ENCODE measurements at regions not wholly inside any gene's neighbourhood (a gene's known extent, or its start where the extent isn't known, plus 50 kb on each side); places are given as distances from the start of the nearest gene placed in this dataset.
"Not testable (repeated sequence)": the region's sequence is repeated elsewhere in the genome, so short reads cannot be mapped to it uniquely, and the experiment has no call there.

- H3K4me3 ChIP-seq (ENCODE audit: low read depth in 1 of 2, low read length in 2 of 2) = no peak overlapping the region
- no peak overlapping the region for H3K27ac ChIP-seq (ENCODE audit: low read depth in 2 of 2, low read length in 1 of 2)
- no peaks in the 10 kb centered on the region for H3K36me3 ChIP-seq (ENCODE audit: control insufficient read depth in 2 of 2, insufficient read depth in 2 of 2, low read length in 1 of 2)
- H3K4me1 ChIP-seq (ENCODE audit: control insufficient read depth in 2 of 2, insufficient read depth in 2 of 2, low read length in 1 of 2) = no peaks in the 10 kb centered on the region
- WGBS, 2 donors = 74 to 77% methylated on average over 3 of the region's 3 CpGs
- H3K27me3 ChIP-seq (ENCODE audit: control insufficient read depth in 1 of 2, insufficient read depth in 2 of 2, low read length in 2 of 2) = no peaks in the 10 kb centered on the region
- H3K9me3 ChIP-seq (ENCODE audit: control insufficient read depth in 2 of 2, insufficient read depth in 1 of 2, low read depth in 1 of 2, low read length in 1 of 2) = peaks cover 2 to 5% of the 10 kb centered on the region in 2 donors
These were observed 330.9 kb downstream of the XPNPEP1 start for GRCh38 chr10:109592391-109592790.

- no peak overlapping the region for H3K27ac ChIP-seq (ENCODE audit: low read depth in 2 of 2, low read length in 1 of 2)
- H3K9me3 ChIP-seq (ENCODE audit: control insufficient read depth in 2 of 2, insufficient read depth in 1 of 2, low read depth in 1 of 2, low read length in 1 of 2) = peaks cover 2 to 5% of the 10 kb centered on the region in 2 donors
- no peaks in the 10 kb centered on the region for H3K4me1 ChIP-seq (ENCODE audit: control insufficient read depth in 2 of 2, insufficient read depth in 2 of 2, low read length in 1 of 2)
- WGBS, 2 donors = 57 to 67% methylated on average over 2 of the region's 2 CpGs
- H3K36me3 ChIP-seq (ENCODE audit: control insufficient read depth in 2 of 2, insufficient read depth in 2 of 2, low read length in 1 of 2) = no peaks in the 10 kb centered on the region
- no peak overlapping the region for H3K4me3 ChIP-seq (ENCODE audit: low read depth in 1 of 2, low read length in 2 of 2)
- H3K27me3 ChIP-seq (ENCODE audit: control insufficient read depth in 1 of 2, insufficient read depth in 2 of 2, low read length in 2 of 2) = no peaks in the 10 kb centered on the region
These were observed 331.7 kb downstream of the XPNPEP1 start for GRCh38 chr10:109591601-109592000.

GRCh38 chr10:109588259-109588658, 335.1 kb downstream of the XPNPEP1 start:
- Histone ChIP-seq H3K4me3 (ENCODE audit: low read depth in 1 of 2, low read length in 2 of 2) (no peak overlapping the region), H3K36me3 (ENCODE audit: control insufficient read depth in 2 of 2, insufficient read depth in 2 of 2, low read length in 1 of 2) (no peaks in the 10 kb centered on the region), H3K4me1 (ENCODE audit: control insufficient read depth in 2 of 2, insufficient read depth in 2 of 2, low read length in 1 of 2) (no peaks in the 10 kb centered on the region), H3K27me3 (ENCODE audit: control insufficient read depth in 1 of 2, insufficient read depth in 2 of 2, low read length in 2 of 2) (no peaks in the 10 kb centered on the region), H3K27ac (ENCODE audit: low read depth in 2 of 2, low read length in 1 of 2) (no peak overlapping the region), H3K9me3 (ENCODE audit: control insufficient read depth in 2 of 2, insufficient read depth in 1 of 2, low read depth in 1 of 2, low read length in 1 of 2) (peaks cover 0 to under 1% of the 10 kb centered on the region in 2 donors)
- WGBS, 2 donors = 63 to 65% methylated on average over 3 of the region's 3 CpGs

DNA sequence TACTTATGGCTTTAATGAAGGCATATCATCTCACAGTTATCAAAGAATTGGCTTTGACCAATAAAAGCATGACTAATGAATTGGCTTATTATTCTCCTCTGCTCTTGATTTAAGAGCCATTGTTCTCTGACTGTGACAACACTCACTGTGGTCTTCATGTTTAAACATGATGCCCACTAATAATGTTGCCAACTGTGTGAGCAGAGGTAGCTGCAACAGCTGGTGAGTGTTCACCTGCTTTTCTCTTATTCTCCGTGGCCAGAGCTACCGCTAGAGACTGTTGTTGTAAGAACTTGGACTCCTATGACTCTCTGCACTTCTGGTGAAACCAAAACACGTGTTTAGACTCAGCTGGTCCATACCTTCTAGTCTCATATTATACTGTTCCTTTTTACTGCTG, 335.9 kb downstream of the XPNPEP1 start:
- Histone ChIP-seq H3K4me1 (ENCODE audit: control insufficient read depth in 2 of 2, insufficient read depth in 2 of 2, low read length in 1 of 2) (no peaks in the 10 kb centered on the region), H3K4me3 (ENCODE audit: low read depth in 1 of 2, low read length in 2 of 2) (no peak overlapping the region), H3K9me3 (ENCODE audit: control insufficient read depth in 2 of 2, insufficient read depth in 1 of 2, low read depth in 1 of 2, low read length in 1 of 2) (no peaks in the 10 kb centered on the region), H3K27ac (ENCODE audit: low read depth in 2 of 2, low read length in 1 of 2) (no peak overlapping the region), H3K36me3 (ENCODE audit: control insufficient read depth in 2 of 2, insufficient read depth in 2 of 2, low read length in 1 of 2) (no peaks in the 10 kb centered on the region), H3K27me3 (ENCODE audit: control insufficient read depth in 1 of 2, insufficient read depth in 2 of 2, low read length in 2 of 2) (no peaks in the 10 kb centered on the region)
- WGBS, 2 donors = 53 to 66% methylated on average over 3 of the region's 3 CpGs

DNA sequence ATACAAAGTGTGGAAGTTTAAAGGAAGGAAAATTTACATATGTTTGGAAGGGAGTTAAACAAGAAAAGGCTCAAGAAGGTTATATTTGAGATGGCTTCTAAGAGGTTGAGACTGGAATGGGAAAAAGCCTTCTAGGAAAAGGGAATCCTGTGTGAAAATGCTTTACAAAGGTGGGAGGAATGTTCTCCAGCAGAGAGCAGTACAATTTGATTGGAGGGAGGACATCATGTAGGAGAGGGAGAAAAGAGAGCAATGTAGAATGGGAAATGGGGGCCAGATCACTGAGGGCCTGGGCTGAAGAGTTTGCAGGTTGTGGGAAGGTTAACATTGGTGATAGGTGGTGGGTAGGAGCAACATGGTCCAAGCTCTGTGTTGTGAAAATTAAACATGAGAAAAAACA, 366.9 kb downstream of the XPNPEP1 start:
- H3K27ac ChIP-seq (ENCODE audit: low read depth in 2 of 2, low read length in 1 of 2) = no peak overlapping the region
- H3K4me3 ChIP-seq (ENCODE audit: low read depth in 1 of 2, low read length in 2 of 2) = no peak overlapping the region
- H3K36me3 ChIP-seq (ENCODE audit: control insufficient read depth in 2 of 2, insufficient read depth in 2 of 2, low read length in 1 of 2) = no peaks in the 10 kb centered on the region
- H3K9me3 ChIP-seq (ENCODE audit: control insufficient read depth in 2 of 2, insufficient read depth in 1 of 2, low read depth in 1 of 2, low read length in 1 of 2) = no peaks in the 10 kb centered on the region
- H3K4me1 ChIP-seq (ENCODE audit: control insufficient read depth in 2 of 2, insufficient read depth in 2 of 2, low read length in 1 of 2) = no peaks in the 10 kb centered on the region
- H3K27me3 ChIP-seq (ENCODE audit: control insufficient read depth in 1 of 2, insufficient read depth in 2 of 2, low read length in 2 of 2) = no peaks in the 10 kb centered on the region

GRCh38 chr10:109542050-109542603, 381.2 kb downstream of the XPNPEP1 start:
- not testable (repeated sequence) for H3K4me3 ChIP-seq (ENCODE audit: low read depth in 1 of 2, low read length in 2 of 2); H3K27ac ChIP-seq (ENCODE audit: low read depth in 2 of 2, low read length in 1 of 2)
- WGBS, 2 donors = 53 to 56% methylated on average over 8 of the region's 8 CpGs

DNA sequence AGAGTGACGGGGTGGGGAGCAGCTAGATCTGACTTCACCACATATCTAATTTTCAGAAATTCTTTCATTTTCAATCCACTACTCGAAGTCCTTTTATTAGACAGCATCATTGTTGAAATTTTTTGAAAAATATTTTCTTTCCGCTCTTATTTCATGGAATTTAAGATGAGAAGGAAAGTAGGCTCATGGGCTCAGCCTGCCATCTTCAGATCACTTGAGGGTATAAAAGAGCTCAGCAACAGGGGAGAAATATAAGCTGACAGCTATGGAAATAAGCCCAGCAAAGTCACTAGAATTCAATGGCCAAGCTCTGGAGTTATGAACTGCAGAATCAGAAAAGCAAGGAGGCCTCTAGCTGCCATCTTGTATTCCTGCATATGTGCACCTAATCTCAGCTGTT, 389.1 kb downstream of the XPNPEP1 start:
- Histone ChIP-seq H3K4me1 (ENCODE audit: control insufficient read depth in 2 of 2, insufficient read depth in 2 of 2, low read length in 1 of 2) (no peaks in the 10 kb centered on the region), H3K27ac (ENCODE audit: low read depth in 2 of 2, low read length in 1 of 2) (no peak overlapping the region), H3K36me3 (ENCODE audit: control insufficient read depth in 2 of 2, insufficient read depth in 2 of 2, low read length in 1 of 2) (no peaks in the 10 kb centered on the region), H3K9me3 (ENCODE audit: control insufficient read depth in 2 of 2, insufficient read depth in 1 of 2, low read depth in 1 of 2, low read length in 1 of 2) (peaks cover 3 to 9% of the 10 kb centered on the region in 2 donors), H3K4me3 (ENCODE audit: low read depth in 1 of 2, low read length in 2 of 2) (no peak overlapping the region), H3K27me3 (ENCODE audit: control insufficient read depth in 1 of 2, insufficient read depth in 2 of 2, low read length in 2 of 2) (no peaks in the 10 kb centered on the region)
- WGBS, 2 donors = 65 to 74% methylated on average over 3 of the region's 3 CpGs

More at GRCh38 chr10:109542050-109542603, 381.2 kb downstream of the XPNPEP1 start:
- H3K27me3 ChIP-seq (ENCODE audit: control insufficient read depth in 1 of 2, insufficient read depth in 2 of 2, low read length in 2 of 2); H3K36me3 ChIP-seq (ENCODE audit: control insufficient read depth in 2 of 2, insufficient read depth in 2 of 2, low read length in 1 of 2); H3K9me3 ChIP-seq (ENCODE audit: control insufficient read depth in 2 of 2, insufficient read depth in 1 of 2, low read depth in 1 of 2, low read length in 1 of 2); H3K4me1 ChIP-seq (ENCODE audit: control insufficient read depth in 2 of 2, insufficient read depth in 2 of 2, low read length in 1 of 2): not testable (repeated sequence)

- Histone ChIP-seq H3K36me3 (ENCODE audit: control insufficient read depth in 2 of 2, insufficient read depth in 2 of 2, low read length in 1 of 2) (no peaks in the 10 kb centered on the region), H3K27me3 (ENCODE audit: control insufficient read depth in 1 of 2, insufficient read depth in 2 of 2, low read length in 2 of 2) (no peaks in the 10 kb centered on the region), H3K9me3 (ENCODE audit: control insufficient read depth in 2 of 2, insufficient read depth in 1 of 2, low read depth in 1 of 2, low read length in 1 of 2) (peaks cover 8 to 13% of the 10 kb centered on the region in 2 donors), H3K4me3 (ENCODE audit: low read depth in 1 of 2, low read length in 2 of 2) (no peak overlapping the region), H3K4me1 (ENCODE audit: control insufficient read depth in 2 of 2, insufficient read depth in 2 of 2, low read length in 1 of 2) (no peaks in the 10 kb centered on the region), H3K27ac (ENCODE audit: low read depth in 2 of 2, low read length in 1 of 2) (no peak overlapping the region)
These were observed 394.1 kb downstream of the XPNPEP1 start for GRCh38 chr10:109529258-109529657.

GRCh38 chr10:109517748-109518147, 405.6 kb downstream of the XPNPEP1 start:
- Histone ChIP-seq H3K27ac (ENCODE audit: low read depth in 2 of 2, low read length in 1 of 2) (no peak overlapping the region), H3K4me1 (ENCODE audit: control insufficient read depth in 2 of 2, insufficient read depth in 2 of 2, low read length in 1 of 2) (no peaks in the 10 kb centered on the region), H3K36me3 (ENCODE audit: control insufficient read depth in 2 of 2, insufficient read depth in 2 of 2, low read length in 1 of 2) (no peaks in the 10 kb centered on the region), H3K4me3 (ENCODE audit: low read depth in 1 of 2, low read length in 2 of 2) (no peak overlapping the region), H3K9me3 (ENCODE audit: control insufficient read depth in 2 of 2, insufficient read depth in 1 of 2, low read depth in 1 of 2, low read length in 1 of 2) (peaks cover 3 to 4% of the 10 kb centered on the region in 2 donors), H3K27me3 (ENCODE audit: control insufficient read depth in 1 of 2, insufficient read depth in 2 of 2, low read length in 2 of 2) (no peaks in the 10 kb centered on the region)
- WGBS, 2 donors = 62 to 65% methylated on average over 4 of the region's 4 CpGs

DNA sequence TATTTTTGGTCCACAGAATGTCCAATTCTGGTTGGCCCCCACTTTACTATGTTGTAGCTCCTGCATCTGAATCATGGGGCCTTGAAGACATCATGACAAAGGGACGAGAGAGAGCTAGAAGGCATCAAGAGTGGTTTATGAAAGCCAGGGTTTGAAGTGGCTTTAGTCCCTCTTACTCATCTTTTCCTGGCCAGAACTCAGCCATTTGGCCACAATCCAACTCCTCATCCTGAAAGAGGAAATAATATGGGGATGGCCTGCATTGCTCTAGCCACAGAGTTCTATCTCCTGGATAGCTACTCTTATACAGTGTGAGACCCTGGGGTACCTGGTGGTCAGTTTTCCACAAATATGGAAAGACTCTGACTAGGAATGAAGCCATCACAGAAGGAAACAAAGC, 418.9 kb downstream of the XPNPEP1 start:
- 2 to 15% methylated on average over 1 of the region's 1 CpG for WGBS, 2 donors
- Histone ChIP-seq H3K9me3 (ENCODE audit: control insufficient read depth in 2 of 2, insufficient read depth in 1 of 2, low read depth in 1 of 2, low read length in 1 of 2) (no peaks in the 10 kb centered on the region), H3K4me3 (ENCODE audit: low read depth in 1 of 2, low read length in 2 of 2) (no peak overlapping the region), H3K27me3 (ENCODE audit: control insufficient read depth in 1 of 2, insufficient read depth in 2 of 2, low read length in 2 of 2) (no peaks in the 10 kb centered on the region), H3K4me1 (ENCODE audit: control insufficient read depth in 2 of 2, insufficient read depth in 2 of 2, low read length in 1 of 2) (no peaks in the 10 kb centered on the region), H3K36me3 (ENCODE audit: control insufficient read depth in 2 of 2, insufficient read depth in 2 of 2, low read length in 1 of 2) (no peaks in the 10 kb centered on the region), H3K27ac (ENCODE audit: low read depth in 2 of 2, low read length in 1 of 2) (no peak overlapping the region)
